22Rv1 (cell line): ENCODE measurements at regions not wholly inside any gene's neighbourhood (a gene's known extent, or its start where the extent isn't known, plus 50 kb on each side); places are given as distances from the start of the nearest gene placed in this dataset.

Source experiments
- H3K27ac ChIP-seq: fragments of 450-650 bp; 2 replicates; pipeline ENCODE4 v1.5.1; 2017
- ZFX ChIP-seq: fragments of 450-650 bp; IDR thresholded peaks from 2 replicates; pipeline ENCODE4 v1.6.1; 2017; ENCODE audit warnings: antibody characterized with exemption, borderline replicate concordance
- TF ChIP-seq, protein P1 (sequence below): fragments of 450-650 bp; IDR thresholded peaks from 2 replicates; pipeline ENCODE4 v1.5.1; 2017; ENCODE audit warnings: mild to moderate bottlenecking

DNA sequence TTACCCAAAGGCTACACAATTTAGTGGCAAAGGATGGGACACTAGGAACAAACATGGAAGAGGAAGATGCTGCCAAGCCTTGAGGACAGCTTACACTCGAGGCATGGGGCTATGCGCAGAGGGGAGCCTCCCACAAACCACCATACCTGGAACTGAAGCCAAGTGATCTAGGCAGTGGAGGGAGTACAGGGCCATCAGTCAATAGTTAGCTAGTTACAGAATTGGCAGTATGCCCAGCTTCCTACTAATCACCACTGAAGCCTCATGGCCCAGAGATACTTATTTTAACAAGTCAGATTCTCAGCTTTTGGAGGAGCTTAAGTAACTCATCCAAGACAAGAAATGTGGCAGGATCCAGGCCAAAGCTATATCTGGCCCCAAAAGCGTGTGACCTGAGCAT lies 226.6 kb upstream of the MOCS1 start:
- H3K27ac ChIP-seq = no peak overlapping the region
- TF ChIP-seq ZFX = no peak
- TF ChIP-seq, protein P1, sequence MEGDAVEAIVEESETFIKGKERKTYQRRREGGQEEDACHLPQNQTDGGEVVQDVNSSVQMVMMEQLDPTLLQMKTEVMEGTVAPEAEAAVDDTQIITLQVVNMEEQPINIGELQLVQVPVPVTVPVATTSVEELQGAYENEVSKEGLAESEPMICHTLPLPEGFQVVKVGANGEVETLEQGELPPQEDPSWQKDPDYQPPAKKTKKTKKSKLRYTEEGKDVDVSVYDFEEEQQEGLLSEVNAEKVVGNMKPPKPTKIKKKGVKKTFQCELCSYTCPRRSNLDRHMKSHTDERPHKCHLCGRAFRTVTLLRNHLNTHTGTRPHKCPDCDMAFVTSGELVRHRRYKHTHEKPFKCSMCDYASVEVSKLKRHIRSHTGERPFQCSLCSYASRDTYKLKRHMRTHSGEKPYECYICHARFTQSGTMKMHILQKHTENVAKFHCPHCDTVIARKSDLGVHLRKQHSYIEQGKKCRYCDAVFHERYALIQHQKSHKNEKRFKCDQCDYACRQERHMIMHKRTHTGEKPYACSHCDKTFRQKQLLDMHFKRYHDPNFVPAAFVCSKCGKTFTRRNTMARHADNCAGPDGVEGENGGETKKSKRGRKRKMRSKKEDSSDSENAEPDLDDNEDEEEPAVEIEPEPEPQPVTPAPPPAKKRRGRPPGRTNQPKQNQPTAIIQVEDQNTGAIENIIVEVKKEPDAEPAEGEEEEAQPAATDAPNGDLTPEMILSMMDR = no peak

DNA sequence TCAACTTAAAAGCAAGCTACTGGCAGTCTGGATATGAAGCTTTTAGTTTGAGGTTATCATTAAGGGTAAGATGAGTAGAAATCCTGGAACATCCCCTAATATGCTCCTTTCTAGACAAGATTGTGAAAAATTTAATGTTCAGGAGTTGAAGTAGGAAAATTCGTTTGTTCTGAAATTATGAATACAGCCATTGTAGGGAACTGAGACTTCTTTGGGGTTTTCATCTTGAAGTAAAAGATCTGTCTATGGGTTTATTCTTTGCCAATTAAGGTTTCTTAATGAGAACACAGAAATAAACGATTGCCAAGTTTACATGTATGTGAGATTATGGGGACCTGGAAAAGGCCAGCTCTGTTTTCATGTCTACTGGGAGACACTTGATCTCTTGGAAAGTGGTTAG lies 225.6 kb upstream of the MOCS1 start:
- TF ChIP-seq, protein P1 = no peak
- TF ChIP-seq ZFX = no peak

DNA sequence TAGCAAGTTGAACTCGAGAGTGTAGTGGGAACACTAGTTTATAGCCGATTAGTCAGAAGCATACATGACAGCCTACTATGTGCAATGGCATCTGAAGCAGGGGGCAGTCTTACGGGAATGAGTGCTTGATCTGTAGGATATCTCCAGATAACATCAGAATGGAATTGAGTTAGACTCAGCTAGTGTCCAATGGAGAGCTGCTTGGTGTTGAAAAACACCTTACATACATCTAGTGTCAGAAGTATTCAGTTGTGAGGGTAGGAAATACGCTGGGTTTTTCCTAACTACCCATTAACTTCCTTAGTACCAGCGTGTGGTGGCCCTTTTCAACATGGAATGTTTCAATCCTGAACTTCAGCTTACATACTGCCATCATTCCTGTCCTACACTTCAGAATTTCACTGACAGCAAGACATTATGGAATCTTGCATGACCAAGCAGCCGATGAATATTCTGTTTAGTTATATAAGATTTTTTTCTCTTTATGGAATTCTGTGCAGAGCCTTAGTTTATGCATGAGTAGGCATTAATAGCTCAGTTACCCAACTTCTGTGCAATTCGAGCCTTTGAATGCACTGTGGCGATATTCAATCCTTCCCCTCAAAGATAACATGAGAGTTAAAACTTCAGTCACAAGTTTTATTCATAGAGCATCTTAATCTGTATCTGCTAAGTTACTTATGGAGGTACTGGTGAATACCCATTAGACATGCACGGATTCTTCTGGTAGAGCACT lies 218.6 kb upstream of the MOCS1 start:
- no peak overlapping the region for H3K27ac ChIP-seq
- TF ChIP-seq ZFX = no peak
- TF ChIP-seq, protein P1 = no peak

More for the DNA sequence above, 225.6 kb upstream of the MOCS1 start:
- H3K27ac ChIP-seq = no peak overlapping the region

DNA sequence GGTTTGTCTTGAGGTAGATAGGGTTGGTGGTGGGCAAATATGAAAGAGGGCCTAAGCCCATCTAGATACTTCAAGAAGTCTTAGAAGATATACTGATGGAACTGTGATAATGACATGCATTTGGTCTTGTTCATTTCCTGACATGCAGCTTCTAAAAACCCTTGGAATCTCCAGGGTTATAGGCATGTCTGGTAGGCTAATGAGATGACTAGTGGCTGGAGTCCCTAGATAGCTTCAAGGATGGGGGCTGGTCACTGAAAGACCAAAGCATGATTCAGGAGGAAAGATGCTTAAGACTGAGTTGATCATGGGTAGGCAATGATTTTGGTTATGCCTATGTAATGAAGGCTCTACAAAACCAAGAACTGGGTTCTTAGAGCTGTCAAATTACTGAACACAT lies 217.9 kb upstream of the MOCS1 start:
- H3K27ac ChIP-seq = no peak overlapping the region
- TF ChIP-seq ZFX = no peak
- TF ChIP-seq, protein P1 = no peak

DNA sequence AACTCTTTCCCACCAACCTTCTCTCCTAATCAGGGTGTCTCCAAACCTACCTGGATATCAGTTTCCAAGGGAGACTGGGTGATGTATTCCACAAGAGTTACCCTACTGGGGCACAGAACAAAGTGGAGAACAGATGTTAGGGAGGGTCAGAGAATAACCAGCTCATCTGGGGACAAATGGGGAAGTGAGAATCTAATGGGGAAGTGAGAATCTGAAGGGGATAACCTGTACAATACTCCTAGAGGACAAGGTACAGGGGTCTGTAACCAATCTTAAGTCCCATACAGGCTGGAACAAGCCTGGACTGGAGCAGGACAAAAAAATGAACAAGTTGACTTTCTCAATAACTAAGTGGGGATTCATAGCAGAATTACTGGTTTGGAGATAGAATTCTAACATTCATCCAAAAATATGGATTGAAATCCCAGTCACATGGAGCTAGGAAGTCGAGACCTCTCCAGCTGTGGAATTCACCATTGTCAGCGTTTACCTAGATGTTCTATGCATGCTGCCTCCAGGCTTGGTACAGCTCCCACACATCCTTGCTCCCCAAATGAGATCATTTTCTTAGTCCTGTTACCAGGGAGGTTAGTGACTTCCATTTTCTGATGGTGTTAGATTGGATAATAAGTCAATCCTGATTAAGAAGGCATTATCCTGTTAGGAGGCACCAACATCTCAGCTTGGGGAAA lies 214.8 kb upstream of the MOCS1 start:
- no peak overlapping the region for H3K27ac ChIP-seq
- TF ChIP-seq, protein P1 = no peak
- TF ChIP-seq ZFX = no peak

DNA sequence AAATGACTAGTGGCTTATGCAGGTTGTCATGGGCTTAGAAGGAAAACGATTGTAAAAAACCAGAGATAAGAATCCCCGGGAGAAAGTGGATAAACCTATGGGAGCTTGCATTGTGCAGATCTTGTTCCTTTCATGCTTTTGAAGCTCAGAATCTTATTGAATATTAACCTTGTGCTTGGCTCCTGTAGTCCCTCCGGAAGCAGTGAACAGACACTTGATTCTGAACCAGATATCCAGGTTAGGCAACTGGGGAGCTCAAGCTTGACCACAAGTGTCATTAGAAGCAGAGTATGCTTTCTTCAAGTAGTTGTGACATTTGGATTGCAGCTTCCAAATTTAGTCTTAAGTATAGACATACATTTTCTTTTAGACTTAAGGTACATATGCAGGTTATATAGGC lies 212.6 kb upstream of the MOCS1 start:
- no peak overlapping the region for H3K27ac ChIP-seq
- TF ChIP-seq ZFX = no peak
- TF ChIP-seq, protein P1 = no peak

DNA sequence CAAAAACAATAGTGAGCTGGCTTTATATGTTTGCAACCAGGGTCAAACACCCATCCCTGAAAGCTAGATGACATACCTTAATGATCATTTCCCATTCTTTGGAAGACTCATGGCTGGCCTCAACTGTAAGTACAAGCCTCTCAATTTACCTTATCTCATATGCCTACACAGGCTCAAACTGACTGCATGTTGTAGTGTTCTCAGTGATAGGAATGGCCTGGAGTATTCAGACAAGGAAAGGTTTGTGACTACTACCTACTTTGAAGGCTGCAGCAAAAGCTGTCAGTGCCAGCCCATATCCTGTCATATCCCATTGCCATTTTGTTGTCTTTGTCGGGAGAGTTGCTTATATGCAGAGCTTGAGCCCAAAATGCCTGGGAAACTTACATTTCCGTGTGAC lies 205.2 kb upstream of the MOCS1 start:
- no peak for TF ChIP-seq ZFX
- TF ChIP-seq, protein P1 = no peak
- no peak overlapping the region for H3K27ac ChIP-seq
